DMS53 (cell line): ENCODE measurements at regions not wholly inside any gene's neighbourhood (a gene's known extent, or its start where the extent isn't known, plus 50 kb on each side); places are given as distances from the start of the nearest gene placed in this dataset.
"Not testable (repeated sequence)": the region's sequence is repeated elsewhere in the genome, so short reads cannot be mapped to it uniquely, and the experiment has no call there.

Experiments
- DNase-seq: peaks from one replicate; lab custom pipeline; 2025; lab: John Stamatoyannopoulos, UW

DNA sequence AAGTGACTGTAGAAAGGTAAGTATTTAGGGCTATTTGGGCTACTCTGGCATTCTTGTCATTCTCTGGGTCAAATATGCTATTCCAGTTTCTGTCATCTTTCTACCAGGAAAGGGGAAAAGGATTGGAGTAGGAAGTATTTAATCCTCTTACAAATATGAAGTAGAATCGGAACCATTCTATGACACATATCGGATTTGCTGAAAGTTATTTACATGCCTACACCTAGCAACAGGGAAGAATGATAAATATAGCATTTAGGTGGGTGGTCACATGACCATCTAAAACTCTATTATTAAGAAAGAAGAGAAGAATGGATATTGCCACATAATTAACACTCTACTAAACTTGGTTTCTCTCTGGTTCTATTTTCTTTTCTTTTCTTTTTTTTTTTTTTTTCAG is 1353.1 kb downstream of the ZPLD1 start:
- peak; percentile 6 for DNase-seq

- no peak for DNase-seq
Observed at GRCh38 chr3:103791786-103792515, 1357.1 kb downstream of the ZPLD1 start.

- DNase-seq = peak; percentile 42
Observed at GRCh38 chr3:103794656-103795055, 1359.8 kb downstream of the ZPLD1 start.

DNA sequence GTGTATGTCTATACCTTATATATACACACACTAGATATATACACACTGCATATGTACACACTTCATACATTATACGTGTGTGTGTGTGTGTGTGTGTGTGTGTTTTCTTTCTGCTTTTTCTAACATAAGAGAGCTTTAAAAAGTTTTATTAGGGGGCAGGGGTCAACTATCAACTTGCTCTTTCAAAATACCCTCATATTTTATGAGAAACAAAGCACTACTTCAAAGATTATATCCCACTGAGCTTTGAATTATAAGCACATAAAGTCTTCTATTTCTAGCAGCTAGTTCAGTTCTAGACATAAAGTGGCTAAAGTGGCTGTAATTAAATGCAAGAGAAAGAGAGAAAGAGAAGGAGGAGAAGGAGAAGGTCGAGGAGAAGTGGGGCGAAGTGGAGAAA is 1361.3 kb downstream of the ZPLD1 start:
- DNase-seq = no peak

GRCh38 chr3:103803787-103804186 is 1369.0 kb downstream of the ZPLD1 start:
- DNase-seq = no peak

GRCh38 chr3:103810167-103810566 is 1375.4 kb downstream of the ZPLD1 start:
- DNase-seq = no peak

- DNase-seq = peak; percentile 85
Observed at GRCh38 chr3:103813955-103814354, 1379.1 kb downstream of the ZPLD1 start.

- no peak for DNase-seq
Observed at GRCh38 chr3:103818398-103818797, 1383.6 kb downstream of the ZPLD1 start.

- no peak for DNase-seq
Observed at GRCh38 chr3:103818800-103819199, 1384.0 kb downstream of the ZPLD1 start.

DNA sequence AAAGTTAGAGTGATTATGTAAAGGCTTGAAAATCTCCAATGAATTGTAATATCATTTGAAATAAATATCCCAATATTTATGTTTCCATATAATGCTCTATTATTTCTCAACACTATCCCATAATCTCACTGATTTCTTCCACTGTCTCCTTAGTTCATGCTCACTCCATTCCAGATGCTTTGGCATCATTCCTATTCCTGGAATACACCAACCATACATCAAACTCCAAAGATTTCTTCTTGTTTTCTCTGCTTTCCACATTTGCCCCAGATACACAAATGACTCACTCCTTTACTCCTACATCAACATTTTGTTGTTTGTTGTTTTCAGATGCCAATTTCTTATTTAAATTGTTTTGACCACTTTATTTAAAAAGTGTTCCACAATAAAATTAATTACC is 1390.8 kb downstream of the ZPLD1 start:
- no peak for DNase-seq

- no peak for DNase-seq
Observed at GRCh38 chr3:103829723-103830326, 1395.0 kb downstream of the ZPLD1 start.

GRCh38 chr3:103847081-103848062 is 1412.6 kb downstream of the ZPLD1 start:
- DNase-seq = no peak

DNA sequence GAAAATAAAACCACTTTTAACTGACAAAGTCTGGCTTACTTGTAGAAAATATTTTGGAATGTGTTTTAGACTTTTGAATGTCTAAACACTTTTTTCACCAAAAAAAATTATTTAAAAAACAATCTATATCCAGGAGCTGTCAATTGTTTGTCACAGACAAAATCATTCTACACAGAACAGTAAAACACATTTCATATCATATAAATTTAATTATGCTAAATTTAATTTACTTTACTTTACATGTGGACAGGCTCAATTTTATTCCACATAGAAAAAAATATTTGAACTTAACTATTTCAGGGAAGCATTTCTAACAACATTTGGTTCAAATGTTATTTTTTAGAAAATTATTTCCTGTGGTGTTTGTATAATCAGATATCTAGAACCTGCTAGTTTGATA is 1417.0 kb downstream of the ZPLD1 start:
- no peak for DNase-seq

- no peak for DNase-seq
Observed at GRCh38 chr3:103862415-103862814, 1427.6 kb downstream of the ZPLD1 start.

- DNase-seq = no peak
Observed at GRCh38 chr3:103863381-103863780, 1428.6 kb downstream of the ZPLD1 start.

GRCh38 chr3:103866113-103866512 is 1431.3 kb downstream of the ZPLD1 start:
- no peak for DNase-seq

- no peak for DNase-seq
Observed at GRCh38 chr3:103873021-103873420, 1438.2 kb downstream of the ZPLD1 start.

- no peak for DNase-seq
Observed at GRCh38 chr3:103873897-103874545, 1439.2 kb downstream of the ZPLD1 start.

GRCh38 chr3:103881809-103882208 is 1447.0 kb downstream of the ZPLD1 start:
- DNase-seq = not testable (repeated sequence)

GRCh38 chr3:103889675-103890074 is 1454.9 kb downstream of the ZPLD1 start:
- no peak for DNase-seq

GRCh38 chr3:103894162-103894822 is 1459.5 kb downstream of the ZPLD1 start:
- no peak for DNase-seq

- DNase-seq = no peak
Observed at GRCh38 chr3:103899328-103899727, 1464.5 kb downstream of the ZPLD1 start.
